Endothelial cell of umbilical vein (primary cell): ENCODE measurements at regions not wholly inside any gene's neighbourhood (a gene's known extent, or its start where the extent isn't known, plus 50 kb on each side); places are given as distances from the start of the nearest gene placed in this dataset.

ENCODE experiments used
- BruUV-seq: library from RNA; stranded (reverse); fragments of 400-500 nt; replicated peaks from 2 replicates; lab custom pipeline; 2021; lab: Mats Ljungman, UMichigan
- CTCF ChIA-PET: fragments of 300-600, 350-600 bp; sonication (Branson Sonifier 250); formaldehyde crosslinking; loops from one replicate; lab custom pipeline; 2021; ENCODE audit warnings: antibody characterized with exemption, inconsistent platforms; lab: Charles Lee
- POLR2A ChIA-PET: fragments of 300-600, 350-600 bp; sonication (Branson Sonifier 250); formaldehyde crosslinking; loops from one replicate; lab custom pipeline; 2021; ENCODE audit warnings: antibody characterized with exemption, inconsistent platforms; lab: Charles Lee
- DNase-seq: peaks from one replicate; pipeline ENCODE4 v3.0.0-alpha.2; 2011; ENCODE audit warnings: low read depth, low spot score
- FAIRE-seq: peaks from 2 replicates; lab custom pipeline; 2011; peaks lifted over from hg19 to GRCh38; lab: Jason Lieb, UNC
- H2AFZ ChIP-seq: 2 replicates; pipeline ENCODE4 v1.6.0; 2012; ENCODE audit warnings: low read depth, low read length, control low read depth, inconsistent platforms
- H3K27ac ChIP-seq: 2 replicates; pipeline ENCODE4 v1.5.1; 2011; ENCODE audit warnings: low read depth, mild to moderate bottlenecking, control low read depth, low read length, moderate library complexity; ENCODE audit not compliant: insufficient read depth
- H3K27me3 ChIP-seq, 2 experiments: 2 replicates each; pipeline versions ENCODE4 v1.6.0 to v1.6.1; 2011; ENCODE audit warnings: low read length in 2 of 2, mixed read lengths in 1 of 2; ENCODE audit not compliant: control insufficient read depth in 2 of 2, insufficient read depth in 2 of 2
- H3K36me3 ChIP-seq, 2 experiments: 2 replicates in 1 of 2; 3 replicates in 1 of 2; pipeline ENCODE4 v1.5.1; 2011; ENCODE audit warnings: low read length in 2 of 2, mild to moderate bottlenecking in 1 of 2, moderate library complexity in 1 of 2; ENCODE audit not compliant: control insufficient read depth in 2 of 2, insufficient read depth in 2 of 2; ENCODE audit errors: extremely low read depth in 1 of 2
- H3K4me1 ChIP-seq: 3 replicates; pipeline ENCODE4 v1.5.1; 2011; ENCODE audit warnings: mild to moderate bottlenecking, low read length; ENCODE audit not compliant: control insufficient read depth, insufficient read depth; ENCODE audit errors: extremely low read depth
- H3K4me2 ChIP-seq: 2 replicates; pipeline ENCODE4 v1.6.1; 2011; ENCODE audit warnings: low read length, control low read depth, mixed read lengths; ENCODE audit not compliant: insufficient read depth
- H3K4me3 ChIP-seq, 3 experiments: fragments of 200-600 bp in 1 of 3; sonication (generic), shearing (Covaris generic) in 1 of 3; replicated peaks in 1 of 3; 2 replicates each; pipeline ENCODE4 v1.5.1; 2011 to 2016; ENCODE audit warnings: control low read depth in 3 of 3, low read length in 3 of 3, mild to moderate bottlenecking in 2 of 3, inconsistent platforms in 1 of 3, low read depth in 1 of 3, moderate library complexity in 1 of 3; ENCODE audit not compliant: insufficient read depth in 1 of 3
- H3K79me2 ChIP-seq: 2 replicates; pipeline ENCODE4 v1.6.0; 2012; ENCODE audit warnings: low read length, inconsistent platforms; ENCODE audit not compliant: control insufficient read depth, insufficient read depth
- H3K9ac ChIP-seq: replicated peaks from 2 replicates; pipeline ENCODE3; 2011; ENCODE audit warnings: low read length, control low read depth; ENCODE audit not compliant: insufficient read depth; ENCODE audit errors: extremely low read depth
- H3K9me1 ChIP-seq: replicated peaks from 3 replicates; pipeline ENCODE4 v1.6.0; 2011; ENCODE audit warnings: mild to moderate bottlenecking, low read length; ENCODE audit not compliant: control insufficient read depth, insufficient read depth; ENCODE audit errors: extremely low read depth
- H3K9me3 ChIP-seq: replicated peaks from 2 replicates; pipeline ENCODE4 v1.5.1; 2012; ENCODE audit warnings: low read length, inconsistent platforms; ENCODE audit not compliant: control insufficient read depth, insufficient read depth
- H4K20me1 ChIP-seq: replicated peaks from 2 replicates; pipeline ENCODE3; 2011; ENCODE audit warnings: mild to moderate bottlenecking, low read length; ENCODE audit not compliant: control insufficient read depth, insufficient read depth; ENCODE audit errors: extremely low read depth
- CTCF ChIP-seq, 2 donors: IDR thresholded peaks; 1 replicate in 1 of 2; 2 replicates in 1 of 2; pipeline ENCODE4 v1.5.1; 2011; ENCODE audit warnings: low read length in 2 of 2, mild to moderate bottlenecking in 2 of 2, moderate library complexity in 2 of 2, control low read depth in 1 of 2, inconsistent platforms in 1 of 2, low read depth in 1 of 2; ENCODE audit not compliant: insufficient read depth in 1 of 2; ENCODE audit errors: extremely low read depth in 1 of 2
- EZH2 ChIP-seq: IDR thresholded peaks from 2 replicates; pipeline ENCODE4 v1.6.1; 2012; ENCODE audit warnings: borderline replicate concordance, low read depth, mild to moderate bottlenecking, moderate library complexity, low read length, inconsistent platforms; ENCODE audit not compliant: severe bottlenecking
- FOS ChIP-seq: IDR thresholded peaks from 2 replicates; pipeline ENCODE4 v1.6.1; 2011; ENCODE audit warnings: mild to moderate bottlenecking, low read length, moderate library complexity, borderline replicate concordance; ENCODE audit not compliant: insufficient read depth
- GATA2 ChIP-seq: IDR thresholded peaks from 2 replicates; pipeline ENCODE4 v1.7.0; 2011; ENCODE audit warnings: low read depth, mild to moderate bottlenecking, moderate library complexity, mixed read lengths, low read length; ENCODE audit not compliant: insufficient read length, insufficient read depth
- JUN ChIP-seq: IDR thresholded peaks from 2 replicates; pipeline ENCODE4 v1.6.1; 2011; ENCODE audit warnings: borderline replicate concordance, low read depth; ENCODE audit not compliant: insufficient read length, insufficient read depth
- MAX ChIP-seq: IDR thresholded peaks from 2 replicates; pipeline ENCODE4 v1.6.1; 2011; ENCODE audit not compliant: insufficient read depth, insufficient read length
- MYC ChIP-seq: IDR thresholded peaks from one replicate; pipeline ENCODE4 v1.6.1; 2011; ENCODE audit warnings: mild to moderate bottlenecking, low read depth, low read length
- POLR2A ChIP-seq: IDR thresholded peaks from 2 replicates; pipeline ENCODE4 v1.6.1; 2012; ENCODE audit warnings: low read depth, mild to moderate bottlenecking, control low read depth, low read length
- POLR2AphosphoS5 ChIP-seq: IDR thresholded peaks from 2 replicates; pipeline ENCODE4 v1.6.1; 2012; ENCODE audit warnings: low read depth, mild to moderate bottlenecking, control low read depth, low read length, moderate library complexity; ENCODE audit not compliant: insufficient read depth
- dilution Hi-C: fragments of 300-500 bp; cut with MboI; formaldehyde crosslinking; loops from one replicate; pipeline ENCODE4 v1.15.0; 2019; ENCODE audit warnings: low sequenced_read_pairs; ENCODE audit not compliant: extremely low pct_ligation_motif_present
- intact Hi-C: fragments of 100-400 bp; cut with micrococcal nuclease; formaldehyde crosslinking; loops from one replicate; pipeline ENCODE4 v1.10.0; 2022

- Histone ChIP-seq H3K9me1 (no peaks in the 10 kb centered on the region), H3K27me3 (peaks cover 0 to 5% of the 10 kb centered on the region in 2 experiments), H3K4me3 (no peak overlapping the region), H3K9me3 (no peaks in the 10 kb centered on the region), H2AFZ (no peak overlapping the region), H3K36me3 (no peaks in the 10 kb centered on the region), H3K4me1 (no peaks in the 10 kb centered on the region), H3K79me2 (no peaks in the 10 kb centered on the region), H3K9ac (no peak overlapping the region), H3K27ac (no peak overlapping the region), H3K4me2 (no peak overlapping the region), H4K20me1 (no peaks in the 10 kb centered on the region)
- no peak for TF ChIP-seq POLR2AphosphoS5
- intact Hi-C loops (no loop called here), dilution Hi-C loops (no loop called here)
- DNase-seq (no peak), FAIRE-seq (no peak)
- ChIA-PET CTCF (no interaction called here), POLR2A (no interaction called here)
- BruUV-seq: no TSS peak
These were observed 117.8 kb upstream of the PLXNA2 start for GRCh38 chr1:208362011-208362410.

- no peak overlapping the region for H2AFZ ChIP-seq
- no peaks in the 10 kb centered on the region for H3K36me3 ChIP-seq
- dilution Hi-C loops: no loop called here
- ChIA-PET POLR2A (no interaction called here), CTCF (interaction anchor here (1.5 kb wide), 1 partner anchor 12 kb away, joined by 3 read pairs; no protein-coding TSS in a partner anchor)
- TF ChIP-seq CTCF (IDR thresholded peaks at IDR 0.05; ENCODE audit: extremely low read depth in 1 of 2, insufficient read depth in 1 of 2, low read depth in 1 of 2, low read length in 2 of 2) (no peak), MAX (no peak), MYC (no peak), FOS (no peak), EZH2 (no peak), POLR2A (no peak), GATA2 (no peak), POLR2AphosphoS5 (no peak), JUN (no peak)
- DNase-seq (no peak), FAIRE-seq (no peak)
- no peak overlapping the region for H3K4me2 ChIP-seq
- no peak overlapping the region for H3K9ac ChIP-seq
- no peaks in the 10 kb centered on the region for H3K79me2 ChIP-seq
- no TSS peak for BruUV-seq
- H3K27ac ChIP-seq: no peak overlapping the region
- no peaks in the 10 kb centered on the region for H4K20me1 ChIP-seq
- no peak overlapping the region for H3K4me3 ChIP-seq
- no peaks in the 10 kb centered on the region for H3K9me1 ChIP-seq
- no peaks in the 10 kb centered on the region for H3K4me1 ChIP-seq
- H3K27me3 ChIP-seq: peaks cover 0 to 5% of the 10 kb centered on the region in 2 experiments
- intact Hi-C loops: no loop called here
- H3K9me3 ChIP-seq: no peaks in the 10 kb centered on the region
These were observed 122.4 kb upstream of the PLXNA2 start for GRCh38 chr1:208366559-208366958.
